D721Med (cell line): ENCODE measurements at regions not wholly inside any gene's neighbourhood (a gene's known extent, or its start where the extent isn't known, plus 50 kb on each side); places are given as distances from the start of the nearest gene placed in this dataset.

Experiments used
- DNase-seq: peaks from one replicate; pipeline ENCODE4 v3.0.0; 2011; ENCODE audit warnings: low spot score; ENCODE audit not compliant: insufficient read length
- FAIRE-seq: peaks from 2 replicates; lab custom pipeline; 2011; peaks lifted over from hg19 to GRCh38; lab: Jason Lieb, UNC
- CTCF ChIP-seq: IDR thresholded peaks from 2 replicates; pipeline ENCODE4 v1.5.1; 2012; ENCODE audit warnings: mild to moderate bottlenecking, control low read depth; ENCODE audit not compliant: insufficient read depth; ENCODE audit errors: missing control alignments

DNA sequence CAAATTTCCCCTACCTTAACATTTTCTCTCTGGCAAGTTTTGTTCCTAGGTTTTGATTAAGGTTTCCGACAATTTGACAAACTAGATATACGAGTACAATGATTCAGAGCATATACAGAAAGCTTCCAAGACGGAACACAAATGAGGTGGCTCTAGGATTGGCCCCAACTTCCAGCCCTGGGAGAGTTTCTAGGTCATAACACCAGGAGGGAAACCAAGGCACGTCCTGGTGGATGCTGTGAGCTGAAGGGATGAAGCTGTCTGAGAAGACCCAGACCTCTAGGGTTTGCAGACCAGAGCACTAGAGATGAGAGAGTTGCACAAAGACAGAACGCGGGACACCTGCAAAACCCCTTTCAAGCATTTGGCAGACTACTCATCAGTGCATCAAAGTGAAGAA lies 51.5 kb upstream of the CAND1 start:
- no peak for FAIRE-seq
- no peak for TF ChIP-seq CTCF
- DNase-seq, result no peak
